ENCODE measurements at regions not wholly inside any gene's neighbourhood (a gene's known extent, or its start where the extent isn't known, plus 50 kb on each side); places are given as distances from the start of the nearest gene placed in this dataset.
"Not testable (repeated sequence)": the region's sequence is repeated elsewhere in the genome, so short reads cannot be mapped to it uniquely, and the experiment has no call there.

DNA sequence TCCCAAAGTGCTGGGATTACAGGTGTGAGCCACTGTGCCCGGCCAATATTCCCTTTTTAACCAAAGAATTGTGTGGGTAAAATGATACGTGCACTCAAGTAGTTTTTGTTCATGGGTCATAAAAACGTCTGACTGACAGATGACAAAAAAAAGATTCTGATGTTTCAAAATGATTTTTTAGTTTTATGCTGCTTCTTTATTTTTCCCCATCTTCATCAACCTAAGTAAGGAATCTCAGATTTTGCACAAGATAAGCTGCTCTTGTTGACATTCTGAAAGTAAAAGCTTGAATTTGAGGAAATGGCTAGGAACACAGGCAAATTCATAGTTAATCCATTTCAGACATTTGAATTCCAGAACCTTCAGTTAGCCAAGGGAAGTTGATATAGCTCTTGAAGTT lies 526.1 kb upstream of the NRP1 start:
- TF ChIP-seq POLR2AphosphoS5 (IDR thresholded peaks at IDR 0.05) (no peak), EP300 (IDR thresholded peaks at IDR 0.05; ENCODE audit: low read depth) (no peak), CTCF (IDR thresholded peaks at IDR 0.05) (no peak), POLR2A (IDR thresholded peaks at IDR 0.05) (no peak)
- H3K9me3 ChIP-seq = no peaks in the 10 kb centered on the region
- DNase-seq = no peak
- no peak overlapping the region for H3K4me3 ChIP-seq
- H3K36me3 ChIP-seq = no peaks in the 10 kb centered on the region
- no peaks in the 10 kb centered on the region for H3K27me3 ChIP-seq
- WGBS, 2 donors (ENCODE audit: low coverage in 1 of 2) = 43 to 77% methylated on average over 1 to 3 of the region's 3 CpGs
- in situ Hi-C loops (cut with MboI; ENCODE audit: low pct_ligation_motif_present in 1 of 4, low pct_unique_long_range_greater_than_20kb in 1 of 4, low sequenced_read_pairs in 3 of 4) = no loop called here
- no peak overlapping the region for H3K27ac ChIP-seq
- intact Hi-C loops (cut with DNase I; ENCODE audit: low total_unique reads) = no loop called here
- no peaks in the 10 kb centered on the region for H3K4me1 ChIP-seq

GRCh38 chr10:33859319-33860022 lies 525.0 kb upstream of the NRP1 start:
- Histone ChIP-seq H3K27me3 (no peaks in the 10 kb centered on the region), H3K36me3 (no peaks in the 10 kb centered on the region), H3K4me3 (no peak overlapping the region), H3K27ac (no peak overlapping the region), H3K9me3 (no peaks in the 10 kb centered on the region), H3K4me1 (no peaks in the 10 kb centered on the region)
- TF ChIP-seq EP300 (IDR thresholded peaks at IDR 0.05; ENCODE audit: low read depth) (no peak), POLR2A (IDR thresholded peaks at IDR 0.05) (no peak), POLR2AphosphoS5 (IDR thresholded peaks at IDR 0.05) (no peak), CTCF (IDR thresholded peaks at IDR 0.05) (no peak)
- intact Hi-C loops (cut with DNase I; ENCODE audit: low total_unique reads) (no loop called here), in situ Hi-C loops (cut with MboI; ENCODE audit: low pct_ligation_motif_present in 1 of 4, low pct_unique_long_range_greater_than_20kb in 1 of 4, low sequenced_read_pairs in 3 of 4) (no loop called here)
- 76 to 84% methylated on average over 3 to 6 of the region's 6 CpGs for WGBS, 2 donors (ENCODE audit: low coverage in 1 of 2)
- no peak for DNase-seq

- no peaks in the 10 kb centered on the region for H3K27me3 ChIP-seq
- DNase-seq = no peak
- WGBS, 2 donors (ENCODE audit: low coverage in 1 of 2) = 66% methylated on average over 4 of the region's 4 CpGs
- H3K27ac ChIP-seq = no peak overlapping the region
- H3K36me3 ChIP-seq = no peaks in the 10 kb centered on the region
- no peak overlapping the region for H3K4me3 ChIP-seq
- H3K9me3 ChIP-seq = no peaks in the 10 kb centered on the region
- TF ChIP-seq EP300 (IDR thresholded peaks at IDR 0.05; ENCODE audit: low read depth) = no peak
- no peak for TF ChIP-seq POLR2AphosphoS5 (IDR thresholded peaks at IDR 0.05)
- TF ChIP-seq POLR2A (IDR thresholded peaks at IDR 0.05) = no peak
- intact Hi-C loops (cut with DNase I; ENCODE audit: low total_unique reads) = no loop called here
- H3K4me1 ChIP-seq = no peaks in the 10 kb centered on the region
- in situ Hi-C loops (cut with MboI; ENCODE audit: low pct_ligation_motif_present in 1 of 4, low pct_unique_long_range_greater_than_20kb in 1 of 4, low sequenced_read_pairs in 3 of 4) = no loop called here
These were observed 523.9 kb upstream of the NRP1 start for GRCh38 chr10:33858326-33858725.

GRCh38 chr10:33853221-33853620 lies 518.8 kb upstream of the NRP1 start:
- intact Hi-C loops (cut with DNase I; ENCODE audit: low total_unique reads); H3K27ac ChIP-seq; in situ Hi-C loops (cut with MboI; ENCODE audit: low pct_ligation_motif_present in 1 of 4, low pct_unique_long_range_greater_than_20kb in 1 of 4, low sequenced_read_pairs in 3 of 4); DNase-seq; H3K27me3 ChIP-seq; H3K4me3 ChIP-seq; H3K9me3 ChIP-seq; H3K4me1 ChIP-seq; H3K36me3 ChIP-seq: not testable (repeated sequence)
- WGBS, 2 donors (ENCODE audit: low coverage in 1 of 2) = 79% methylated on average over 7 of the region's 7 CpGs; no CpG with 5 or more reads in 1 of the 2 donors

- Histone ChIP-seq H3K4me1 (no peaks in the 10 kb centered on the region), H3K27ac (no peak overlapping the region), H3K36me3 (no peaks in the 10 kb centered on the region), H3K4me3 (no peak overlapping the region), H3K27me3 (no peaks in the 10 kb centered on the region), H3K9me3 (no peaks in the 10 kb centered on the region)
- no peak for DNase-seq
- WGBS, 2 donors (ENCODE audit: low coverage in 1 of 2) = 72 to 77% methylated on average over 3 of the region's 3 CpGs
- in situ Hi-C loops (cut with MboI; ENCODE audit: low pct_ligation_motif_present in 1 of 4, low pct_unique_long_range_greater_than_20kb in 1 of 4, low sequenced_read_pairs in 3 of 4) = no loop called here
- TF ChIP-seq POLR2AphosphoS5 (IDR thresholded peaks at IDR 0.05) = no peak
- TF ChIP-seq CTCF (IDR thresholded peaks at IDR 0.05) = no peak
- TF ChIP-seq EP300 (IDR thresholded peaks at IDR 0.05; ENCODE audit: low read depth) = no peak
- TF ChIP-seq POLR2A (IDR thresholded peaks at IDR 0.05) = no peak
- intact Hi-C loops (cut with DNase I; ENCODE audit: low total_unique reads) = no loop called here
These were observed 508.9 kb upstream of the NRP1 start for GRCh38 chr10:33843379-33843778.
